ENCODE measurements at regions not wholly inside any gene's neighbourhood (a gene's known extent, or its start where the extent isn't known, plus 50 kb on each side); places are given as distances from the start of the nearest gene placed in this dataset.

GRCh38 chr13:44764302-44764692 lies 188.2 kb upstream of the TSC22D1 start:
- Histone ChIP-seq H3K27ac (ENCODE audit: low read depth, low read length, poor library complexity, severe bottlenecking) (no peak overlapping the region), H3K36me3 (ENCODE audit: insufficient read depth, low read length, poor library complexity, severe bottlenecking) (no peaks in the 10 kb centered on the region), H3K4me1 (ENCODE audit: insufficient read depth, low read length, poor library complexity, severe bottlenecking) (peaks cover 2% of the 10 kb centered on the region), H3K27me3 (replicated peaks; ENCODE audit: insufficient read depth, low read depth, low read length, poor library complexity) (no peaks in the 10 kb centered on the region), H3K9me3 (ENCODE audit: low read depth, low read length, poor library complexity, severe bottlenecking) (no peaks in the 10 kb centered on the region), H3K4me3 (ENCODE audit: low read depth, low read length, poor library complexity, severe bottlenecking) (no peak overlapping the region)
- intact Hi-C loops (cut with micrococcal nuclease; ENCODE audit: unreplicated experiment), result no loop called here
- TF ChIP-seq EZH2 (IDR thresholded peaks at IDR 0.05; ENCODE audit: borderline replicate concordance, low read depth, low read length, poor library complexity, severe bottlenecking) (no peak), CTCF (conservative IDR thresholded peaks at IDR 0.05; ENCODE audit: low read depth, low read length) (no peak)
- no peak for DNase-seq (ENCODE audit: low spot score)
- no TSS peak for BruUV-seq (replicated peaks)
- ChIA-PET POLR2A (ENCODE audit: low non-redundant PET) (no interaction called here), CTCF (no interaction called here)

- no TSS peak for BruUV-seq (replicated peaks)
- Histone ChIP-seq H3K36me3 (ENCODE audit: insufficient read depth, low read length, poor library complexity, severe bottlenecking) (no peaks in the 10 kb centered on the region), H3K27me3 (replicated peaks; ENCODE audit: insufficient read depth, low read depth, low read length, poor library complexity) (no peaks in the 10 kb centered on the region), H3K4me1 (ENCODE audit: insufficient read depth, low read length, poor library complexity, severe bottlenecking) (peaks cover 7% of the 10 kb centered on the region), H3K27ac (ENCODE audit: low read depth, low read length, poor library complexity, severe bottlenecking) (no peak overlapping the region), H3K9me3 (ENCODE audit: low read depth, low read length, poor library complexity, severe bottlenecking) (no peaks in the 10 kb centered on the region), H3K4me3 (ENCODE audit: low read depth, low read length, poor library complexity, severe bottlenecking) (no peak overlapping the region)
- POLR2A ChIA-PET (ENCODE audit: low non-redundant PET), result no interaction called here
- intact Hi-C loops (cut with micrococcal nuclease; ENCODE audit: unreplicated experiment), result no loop called here
- CTCF ChIA-PET, result no interaction called here
- no peak for DNase-seq (ENCODE audit: low spot score)
- TF ChIP-seq EZH2 (IDR thresholded peaks at IDR 0.05; ENCODE audit: borderline replicate concordance, low read depth, low read length, poor library complexity, severe bottlenecking) (no peak), CTCF (conservative IDR thresholded peaks at IDR 0.05; ENCODE audit: low read depth, low read length) (no peak)
These were observed 187.6 kb upstream of the TSC22D1 start for GRCh38 chr13:44763615-44764301.

GRCh38 chr13:44762911-44763310 lies 186.8 kb upstream of the TSC22D1 start:
- TF ChIP-seq CTCF (conservative IDR thresholded peaks at IDR 0.05; ENCODE audit: low read depth, low read length), result no peak
- no peak for TF ChIP-seq EZH2 (IDR thresholded peaks at IDR 0.05; ENCODE audit: borderline replicate concordance, low read depth, low read length, poor library complexity, severe bottlenecking)
- Histone ChIP-seq H3K27ac (ENCODE audit: low read depth, low read length, poor library complexity, severe bottlenecking) (no peak overlapping the region), H3K27me3 (replicated peaks; ENCODE audit: insufficient read depth, low read depth, low read length, poor library complexity) (no peaks in the 10 kb centered on the region), H3K36me3 (ENCODE audit: insufficient read depth, low read length, poor library complexity, severe bottlenecking) (no peaks in the 10 kb centered on the region), H3K9me3 (ENCODE audit: low read depth, low read length, poor library complexity, severe bottlenecking) (no peaks in the 10 kb centered on the region), H3K4me3 (ENCODE audit: low read depth, low read length, poor library complexity, severe bottlenecking) (no peak overlapping the region), H3K4me1 (ENCODE audit: insufficient read depth, low read length, poor library complexity, severe bottlenecking) (peaks cover 7% of the 10 kb centered on the region)
- DNase-seq (ENCODE audit: low spot score), result no peak
- POLR2A ChIA-PET (ENCODE audit: low non-redundant PET), result no interaction called here
- BruUV-seq (replicated peaks), result no TSS peak
- CTCF ChIA-PET, result no interaction called here
- intact Hi-C loops (cut with micrococcal nuclease; ENCODE audit: unreplicated experiment), result no loop called here
